GM18526 (cell line): ENCODE measurements at regions not wholly inside any gene's neighbourhood (a gene's known extent, or its start where the extent isn't known, plus 50 kb on each side); places are given as distances from the start of the nearest gene placed in this dataset.

Source experiments
- POLR2A ChIP-seq: IDR thresholded peaks from 3 replicates; pipeline ENCODE4 v1.6.1; 2011; ENCODE audit not compliant: insufficient read length; ENCODE audit errors: extremely low read depth

DNA sequence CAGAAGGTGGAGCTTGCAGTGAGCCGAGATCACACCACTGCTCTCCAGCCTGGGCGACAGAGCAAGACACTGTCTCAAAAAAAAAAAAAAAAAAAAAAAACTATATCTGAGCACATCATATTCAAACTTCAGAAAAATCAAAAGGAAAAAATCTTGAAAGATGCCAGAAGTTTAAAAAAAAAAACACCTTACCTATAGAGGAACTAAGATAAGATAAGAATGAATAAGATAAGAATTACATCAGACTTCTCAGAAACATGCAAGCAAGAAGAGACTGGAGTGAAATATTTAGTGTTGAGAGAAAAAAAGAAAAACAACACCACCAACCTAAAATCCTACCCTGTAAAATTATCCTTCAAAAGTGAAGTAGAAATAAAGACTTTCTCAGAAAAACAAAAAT, 116.8 kb upstream of the ARID1B start:
- no peak for TF ChIP-seq POLR2A

DNA sequence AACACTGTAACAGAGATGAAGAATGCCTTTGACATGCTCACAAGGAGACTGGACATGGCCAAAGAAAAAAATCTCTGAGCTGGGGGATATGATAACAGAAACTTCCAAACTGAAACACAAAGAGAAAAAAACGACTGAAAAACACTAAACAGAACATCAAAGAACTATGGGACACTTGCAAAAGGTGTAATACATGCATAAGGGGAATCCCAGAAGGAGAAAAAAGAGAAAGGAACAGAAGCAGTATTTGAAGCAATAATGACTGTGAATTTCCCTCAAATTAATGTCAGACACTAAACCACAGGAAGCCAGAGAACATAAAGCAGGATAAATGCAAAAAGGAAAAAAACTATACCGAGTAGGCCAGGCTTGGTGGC, 117.4 kb upstream of the ARID1B start:
- TF ChIP-seq POLR2A: no peak

DNA sequence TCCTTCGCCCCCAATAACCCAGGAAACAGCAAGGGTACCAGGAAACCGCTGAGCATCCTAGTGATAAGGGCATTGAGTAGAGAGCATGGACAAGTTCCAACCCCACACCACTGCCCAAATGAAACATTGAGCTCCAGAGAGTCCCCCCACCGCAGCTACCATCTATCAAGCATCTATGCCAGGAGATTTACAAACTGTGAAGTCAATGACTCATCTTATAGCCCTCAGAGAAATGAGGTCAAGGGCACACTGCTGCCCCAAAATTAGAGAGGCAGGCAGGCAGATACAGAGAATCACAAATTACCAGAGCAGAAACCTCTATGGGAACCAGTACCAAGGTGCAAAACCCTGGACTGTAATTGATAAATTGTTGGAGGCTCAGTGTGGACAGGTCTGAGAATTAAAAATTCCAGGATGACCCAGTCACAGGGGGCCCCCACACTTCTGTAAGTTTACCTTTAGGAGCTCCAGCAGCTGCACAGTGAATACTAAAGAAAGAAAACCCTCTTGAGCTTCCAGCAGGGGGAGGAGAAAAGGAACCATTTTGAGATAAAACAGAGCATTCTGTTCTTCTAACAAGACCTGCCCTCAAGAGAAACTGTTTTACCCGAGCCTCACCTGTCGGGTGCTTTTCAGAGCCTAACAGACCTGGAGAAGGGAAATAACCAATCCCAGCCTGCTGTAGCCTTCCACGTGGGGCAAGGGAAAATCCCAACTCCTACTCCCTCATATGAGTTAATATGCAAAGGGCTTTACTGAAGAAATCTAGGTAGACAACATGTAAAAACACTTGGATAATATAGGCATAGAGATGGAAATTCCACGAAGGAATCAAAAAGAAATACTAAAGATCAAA, 118.0 kb upstream of the ARID1B start:
- TF ChIP-seq POLR2A: no peak

DNA sequence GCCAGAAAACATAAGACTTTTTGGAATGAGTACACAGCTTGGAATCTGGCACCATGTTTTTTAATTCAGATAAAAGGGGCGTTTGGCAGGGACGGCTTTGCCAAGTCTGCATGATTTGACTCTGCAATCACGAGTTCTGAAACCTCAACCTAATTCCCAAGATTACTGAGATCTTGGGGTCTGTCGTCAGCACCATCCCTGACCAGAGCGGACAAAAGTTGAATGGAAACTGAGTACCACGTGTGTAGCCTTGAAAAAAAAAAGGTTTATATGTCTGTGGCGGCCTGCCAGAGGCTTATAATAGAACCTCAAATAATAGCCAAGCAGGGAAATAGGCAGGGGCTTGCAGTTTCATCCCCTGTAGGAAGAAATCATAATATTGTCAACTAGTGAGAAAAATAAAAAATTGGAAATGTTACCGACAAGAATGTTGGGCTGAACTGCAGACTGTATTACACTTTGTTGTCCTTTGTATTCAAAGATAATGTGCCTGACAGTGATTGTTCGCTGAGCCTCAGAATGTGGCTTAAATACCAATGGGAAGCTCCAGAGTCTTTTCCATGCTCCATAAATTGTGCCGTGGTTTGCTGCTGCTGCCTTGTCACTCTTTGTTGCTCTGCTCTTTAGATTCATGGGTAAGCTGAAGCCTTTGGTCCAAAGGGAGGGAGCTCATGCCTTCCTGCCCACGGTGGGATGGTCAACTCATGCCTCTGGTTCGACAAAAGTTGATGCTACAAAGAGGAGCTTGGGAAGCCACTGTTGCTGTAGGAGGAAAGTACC, 118.8 kb upstream of the ARID1B start:
- no peak for TF ChIP-seq POLR2A

DNA sequence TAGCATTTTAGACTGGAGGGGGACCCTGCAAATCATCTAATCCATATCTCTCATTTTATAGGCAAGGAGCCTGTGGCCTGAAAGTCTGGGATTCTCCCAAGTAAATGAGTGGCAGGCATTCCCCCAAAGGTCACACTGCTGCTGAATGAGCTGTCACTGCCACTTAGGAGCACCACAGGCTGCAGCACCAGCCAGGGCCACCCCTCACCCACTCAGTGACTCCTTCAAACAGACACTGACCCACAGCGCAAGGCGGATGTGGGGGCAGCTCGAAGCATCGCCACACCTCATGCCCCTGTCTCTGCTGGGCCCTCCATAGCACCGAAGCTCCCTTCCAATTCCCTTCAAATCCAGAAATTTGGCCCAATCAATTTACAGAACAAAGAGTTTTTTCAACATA, 119.9 kb upstream of the ARID1B start:
- no peak for TF ChIP-seq POLR2A

DNA sequence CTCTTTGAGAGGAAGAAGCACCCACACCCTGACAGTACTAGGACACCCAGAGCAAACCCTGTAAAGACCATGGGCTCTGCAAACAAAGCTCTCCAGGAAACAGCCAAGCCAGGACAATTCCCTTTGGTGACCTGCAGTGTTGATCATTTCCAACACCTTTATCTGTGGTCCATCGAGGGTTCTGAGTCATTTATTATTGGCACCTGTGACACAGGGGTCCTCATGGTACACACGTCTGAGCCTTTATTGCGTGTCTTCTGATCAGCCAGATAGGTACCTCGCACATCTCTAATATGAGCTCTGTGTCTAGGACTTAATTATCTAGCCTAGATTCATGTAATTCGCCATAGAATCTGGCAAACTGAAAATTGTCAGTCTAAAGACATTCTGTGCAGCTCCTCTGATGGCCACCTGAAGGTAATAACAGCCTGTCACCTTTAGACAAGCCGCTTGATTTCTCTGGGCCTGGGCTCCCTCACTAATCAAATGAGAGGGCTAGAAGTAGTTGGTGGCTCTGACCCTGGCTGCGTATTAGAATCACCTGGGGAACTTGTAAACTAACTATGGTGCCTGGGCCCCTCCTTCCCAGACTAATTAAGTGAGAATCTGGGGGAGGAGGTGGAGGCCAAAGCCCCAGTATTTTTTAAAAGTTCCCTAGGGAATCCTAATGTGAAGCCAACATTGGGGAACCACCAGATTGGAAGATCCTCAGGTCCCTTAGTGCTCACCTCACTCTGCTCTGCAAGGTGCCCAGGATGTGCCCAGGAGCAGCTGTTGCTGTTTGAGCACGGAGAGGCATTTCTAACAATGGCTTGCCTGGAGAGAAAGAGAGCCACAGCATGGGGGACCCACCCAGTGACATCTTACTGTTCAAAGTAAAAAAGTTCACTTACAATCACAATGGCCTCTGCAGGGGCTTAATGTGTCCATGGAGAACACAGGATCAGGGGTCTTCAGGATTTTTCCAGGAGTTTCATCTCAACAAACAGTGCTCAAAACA, 122.0 kb upstream of the ARID1B start:
- TF ChIP-seq POLR2A: no peak

DNA sequence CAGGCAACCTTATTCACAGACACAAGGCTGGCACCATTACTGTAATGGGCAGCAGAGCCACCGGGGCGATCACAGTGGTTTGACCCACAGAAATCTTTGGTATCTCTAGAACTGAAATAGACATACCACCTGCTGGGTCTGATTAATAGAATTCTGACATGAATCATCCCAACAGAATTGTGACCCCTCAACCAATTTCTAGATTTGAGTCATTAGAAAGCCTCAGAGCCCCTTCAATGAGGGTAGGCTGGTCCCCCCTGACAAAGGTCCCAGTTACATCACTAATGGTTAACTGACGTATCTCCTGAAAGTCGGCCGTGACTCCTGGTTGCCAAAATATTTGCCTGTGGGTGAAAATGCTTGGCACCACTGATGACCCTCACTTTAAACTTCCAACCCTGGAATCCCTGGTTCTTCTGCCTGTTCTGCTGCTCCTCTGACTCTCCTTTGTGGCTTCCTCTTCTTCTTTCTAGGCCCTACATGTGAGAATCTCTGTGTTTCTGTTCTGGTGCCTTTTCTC, 124.9 kb upstream of the ARID1B start:
- no peak for TF ChIP-seq POLR2A

DNA sequence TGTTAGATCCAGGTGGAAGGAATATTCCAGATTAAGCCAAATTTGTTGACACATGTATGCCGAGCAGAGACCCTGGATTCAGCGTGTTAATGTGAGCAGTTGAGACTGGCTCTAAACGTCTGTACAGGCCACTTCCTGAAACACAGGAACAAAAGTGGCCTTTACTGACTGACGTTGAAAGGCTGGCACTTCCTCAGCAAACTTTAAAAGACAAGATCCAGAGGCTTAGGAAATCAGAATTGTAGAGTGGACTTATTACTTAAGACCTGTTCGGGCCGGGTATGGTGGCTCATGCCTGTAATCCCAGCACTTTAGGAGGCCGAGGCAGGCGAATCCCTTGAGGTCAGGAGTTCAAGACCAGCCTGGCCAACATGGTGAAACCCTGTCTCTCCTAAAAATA, 125.7 kb upstream of the ARID1B start:
- no peak for TF ChIP-seq POLR2A

DNA sequence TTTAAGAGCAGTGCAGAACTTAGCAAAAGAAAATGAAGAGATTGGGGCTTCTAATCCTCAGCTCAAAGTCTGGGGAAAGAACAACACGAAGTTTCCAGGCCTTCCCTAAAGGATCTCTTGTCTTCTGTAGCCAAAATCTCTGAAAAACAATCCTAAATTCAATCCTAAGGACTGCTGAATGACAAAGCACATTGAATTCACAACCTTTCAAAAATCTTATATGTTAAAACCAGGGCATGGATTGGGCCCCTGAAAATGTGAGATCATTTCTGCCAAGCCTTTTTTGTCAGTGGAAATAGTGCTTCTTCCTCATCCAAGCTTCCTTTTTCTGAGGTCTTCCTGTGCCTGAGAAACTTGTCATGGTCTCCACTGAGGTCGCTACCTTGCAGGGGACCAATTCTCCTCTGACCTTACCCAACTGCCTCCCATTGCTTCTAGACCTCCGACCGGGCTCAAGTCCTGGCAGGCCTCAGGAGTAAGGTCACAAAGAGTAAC, 126.2 kb upstream of the ARID1B start:
- no peak for TF ChIP-seq POLR2A

DNA sequence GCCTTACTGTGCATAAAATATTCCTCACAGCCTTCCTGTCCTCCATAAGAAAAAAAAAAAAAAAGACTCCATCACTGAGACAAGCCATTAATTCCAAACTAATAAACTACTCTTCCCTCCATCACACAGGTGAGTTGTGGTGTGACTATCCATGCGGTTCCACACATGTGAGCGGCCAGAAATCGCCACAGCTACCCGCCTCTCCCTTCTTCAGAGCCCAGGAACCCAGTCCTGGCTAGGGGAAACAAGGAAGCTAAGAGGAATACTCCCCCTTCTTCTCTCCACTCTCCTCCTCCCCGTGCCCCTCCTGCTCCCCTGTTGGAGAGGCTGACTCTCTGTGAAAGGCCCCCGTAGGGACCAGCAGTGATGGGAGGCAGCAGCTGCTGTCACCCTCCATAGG, 128.6 kb upstream of the ARID1B start:
- TF ChIP-seq POLR2A: no peak

DNA sequence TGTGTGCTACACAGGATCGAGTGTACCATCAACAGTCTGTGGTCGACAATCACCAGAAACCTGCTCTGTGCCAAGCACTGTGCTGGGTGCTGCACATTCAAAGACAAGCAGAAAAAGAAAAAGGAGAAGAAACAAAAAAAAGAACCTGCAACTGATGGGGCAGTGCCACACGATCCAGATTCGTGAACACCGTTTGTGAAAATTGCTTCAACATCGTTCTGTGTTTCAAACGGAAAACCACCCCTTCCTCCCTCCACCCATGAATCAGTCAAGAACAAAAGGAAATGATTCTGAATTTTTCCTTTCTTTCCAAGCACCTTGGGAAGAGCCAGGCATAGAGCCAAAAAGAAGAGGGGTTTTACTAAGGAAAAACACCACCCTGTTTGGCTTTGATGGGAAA, 129.2 kb upstream of the ARID1B start:
- no peak for TF ChIP-seq POLR2A

DNA sequence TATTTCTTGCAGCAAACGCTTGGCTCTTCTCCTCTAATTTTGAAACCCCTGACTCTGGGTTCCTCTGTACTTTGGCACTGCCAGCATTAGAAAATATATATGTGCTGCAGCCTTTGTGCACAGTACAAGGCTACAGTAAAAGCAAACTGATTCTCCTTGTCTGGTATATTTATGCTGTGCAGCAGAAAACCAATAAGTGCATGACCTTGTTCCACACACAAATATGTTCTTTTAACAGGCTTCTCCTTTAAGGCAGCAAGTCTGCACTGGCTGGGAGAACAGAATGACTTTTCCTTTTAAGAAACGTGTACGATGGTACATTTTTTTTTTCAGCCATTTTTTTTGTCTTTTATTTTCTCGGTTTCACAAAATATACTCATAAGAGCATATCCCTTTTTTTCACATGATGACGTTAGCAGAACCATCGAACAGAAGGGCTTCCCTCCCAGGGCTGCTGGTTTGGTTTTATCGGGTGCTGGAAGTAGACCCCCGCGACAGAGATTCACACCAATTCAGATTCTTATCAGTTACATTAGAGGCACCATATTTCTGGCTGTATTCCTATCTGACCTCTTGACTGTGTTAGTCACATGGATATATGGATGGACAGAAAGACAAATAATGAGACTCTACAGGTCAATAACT, 129.9 kb upstream of the ARID1B start:
- no peak for TF ChIP-seq POLR2A

DNA sequence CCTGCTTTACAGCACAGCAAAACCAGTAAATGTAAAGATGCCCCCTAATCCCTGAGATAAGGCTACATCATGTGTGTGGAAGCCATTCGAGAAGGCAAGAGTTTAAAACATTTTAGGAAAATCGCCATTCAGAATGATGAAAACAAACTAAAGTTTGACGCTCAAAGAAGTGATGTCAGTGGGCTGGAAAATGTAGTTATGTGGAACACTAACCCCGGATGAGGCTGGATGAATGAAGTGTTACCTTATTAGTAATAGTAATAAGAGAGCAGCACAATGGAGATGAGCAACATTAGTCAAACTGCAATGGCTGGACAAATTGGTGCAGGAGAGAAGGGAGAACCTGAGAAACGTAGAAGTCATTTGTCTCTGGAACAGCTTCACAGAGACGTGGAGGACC, 130.7 kb upstream of the ARID1B start:
- no peak for TF ChIP-seq POLR2A

DNA sequence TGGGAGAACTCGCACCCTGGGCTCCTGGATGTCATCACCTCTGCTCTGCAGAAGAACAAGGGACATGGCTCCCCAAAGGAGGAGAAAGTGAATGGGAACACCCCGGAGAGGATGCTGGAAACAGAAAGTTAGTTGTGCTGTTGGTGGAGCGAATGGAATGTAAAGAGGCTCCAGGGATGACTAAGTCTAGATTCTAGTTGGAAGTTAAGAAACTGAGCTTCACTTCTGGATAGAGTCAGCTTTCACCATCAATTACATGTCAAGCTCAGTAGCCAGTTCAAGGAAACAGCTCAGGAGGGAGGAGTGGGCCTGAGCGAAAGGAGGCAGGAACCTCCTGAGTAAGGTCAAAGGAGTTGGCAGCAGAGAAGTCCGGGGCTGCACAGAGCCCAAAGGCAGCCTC, 132.1 kb upstream of the ARID1B start:
- no peak for TF ChIP-seq POLR2A

DNA sequence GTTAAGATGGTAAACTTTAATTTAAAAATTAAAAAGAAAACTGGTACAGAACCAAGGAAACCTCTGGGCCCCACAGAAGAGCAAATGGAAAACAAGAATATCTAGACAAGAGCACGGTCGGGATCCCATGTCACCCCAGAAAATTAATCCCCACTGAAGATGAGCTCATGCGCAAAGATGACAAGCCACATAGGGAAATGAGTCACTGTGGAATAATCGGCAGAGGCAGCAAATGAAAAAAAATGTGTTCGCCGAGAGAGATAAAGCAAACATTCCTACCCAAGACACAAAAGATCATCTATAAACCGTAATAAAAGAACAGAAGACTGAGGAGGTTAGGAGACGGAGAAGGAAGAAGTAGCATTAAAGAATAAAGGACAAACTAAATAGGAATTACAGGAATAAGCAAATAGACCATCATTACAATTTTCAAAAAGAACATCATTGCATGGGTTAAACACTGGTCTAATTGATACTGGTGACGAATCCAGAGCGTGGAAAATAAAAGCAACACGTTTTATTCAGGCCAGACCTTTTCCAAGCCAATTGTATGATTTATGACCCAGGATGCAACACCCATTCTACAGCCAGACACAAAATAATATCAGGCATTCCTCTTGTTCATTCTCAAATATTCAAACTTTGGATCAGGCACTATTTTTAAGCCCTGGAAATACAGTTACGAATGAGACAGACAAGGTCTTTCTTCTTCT, 138.0 kb upstream of the ARID1B start:
- TF ChIP-seq POLR2A: no peak
